ENCODE measurements at regions not wholly inside any gene's neighbourhood (a gene's known extent, or its start where the extent isn't known, plus 50 kb on each side); places are given as distances from the start of the nearest gene placed in this dataset.

- Mint-ChIP-seq H3K36me3 (ENCODE audit: low read depth) (no peaks in the 10 kb centered on the region), H3K4me1 (ENCODE audit: low read depth) (no peaks in the 10 kb centered on the region), H3K4me3 (no peak overlapping the region), H3K9me3 (no peaks in the 10 kb centered on the region), H3K27me3 (no peaks in the 10 kb centered on the region), H3K27ac (no peak overlapping the region)
- no peak for TF ChIP-seq CTCF (IDR thresholded peaks at IDR 0.05)
- no peak overlapping the region for H3K27ac ChIP-seq (ENCODE audit: low read depth in 1 of 2, low read length in 2 of 2)
- no peaks in the 10 kb centered on the region for H3K27me3 ChIP-seq (ENCODE audit: control insufficient read depth in 1 of 2, insufficient read depth in 2 of 2, low read length in 2 of 2)
- intact Hi-C loops (cut with DNase I, micrococcal nuclease): no loop called here
- DNase-seq (no peak), ATAC-seq (ENCODE audit: poor library complexity) (no peak)
- no peaks in the 10 kb centered on the region for H3K4me1 ChIP-seq (ENCODE audit: insufficient read depth, low read length)
- H3K9me3 ChIP-seq (ENCODE audit: control insufficient read depth in 1 of 2, insufficient read depth in 1 of 2, low read length in 2 of 2): no peaks in the 10 kb centered on the region
- ChIA-PET POLR2A (no interaction called here), CTCF (no interaction called here)
- H3K4me3 ChIP-seq (ENCODE audit: low read length): no peak overlapping the region
- H3K36me3 ChIP-seq (ENCODE audit: insufficient read depth, low read length): no peaks in the 10 kb centered on the region
Observed at GRCh38 chr18:11293794-11294193, 144.4 kb upstream of the PIEZO2 start.

- Mint-ChIP-seq H3K27ac (no peak overlapping the region), H3K9me3 (no peaks in the 10 kb centered on the region), H3K4me3 (no peak overlapping the region), H3K27me3 (no peaks in the 10 kb centered on the region), H3K4me1 (ENCODE audit: low read depth) (no peaks in the 10 kb centered on the region), H3K36me3 (ENCODE audit: low read depth) (no peaks in the 10 kb centered on the region)
- DNase-seq (no peak), ATAC-seq (ENCODE audit: poor library complexity) (no peak)
- no peaks in the 10 kb centered on the region for H3K36me3 ChIP-seq (ENCODE audit: insufficient read depth, low read length)
- no peaks in the 10 kb centered on the region for H3K27me3 ChIP-seq (ENCODE audit: control insufficient read depth in 1 of 2, insufficient read depth in 2 of 2, low read length in 2 of 2)
- CTCF ChIA-PET: no interaction called here
- H3K4me3 ChIP-seq (ENCODE audit: low read length): no peak overlapping the region
- no peak for TF ChIP-seq CTCF (IDR thresholded peaks at IDR 0.05)
- POLR2A ChIA-PET: no interaction called here
- H3K9me3 ChIP-seq (ENCODE audit: control insufficient read depth in 1 of 2, insufficient read depth in 1 of 2, low read length in 2 of 2): no peaks in the 10 kb centered on the region
- intact Hi-C loops (cut with DNase I, micrococcal nuclease): no loop called here
- no peaks in the 10 kb centered on the region for H3K4me1 ChIP-seq (ENCODE audit: insufficient read depth, low read length)
- H3K27ac ChIP-seq (ENCODE audit: low read depth in 1 of 2, low read length in 2 of 2): no peak overlapping the region
Observed at GRCh38 chr18:11290786-11291185, 141.4 kb upstream of the PIEZO2 start.

- no peak for ATAC-seq (ENCODE audit: poor library complexity)
- CTCF ChIA-PET: no interaction called here
Observed at GRCh38 chr18:11289248-11289647, 139.9 kb upstream of the PIEZO2 start.

More at GRCh38 chr18:11289248-11289647, 139.9 kb upstream of the PIEZO2 start:
- H3K36me3 ChIP-seq (ENCODE audit: insufficient read depth, low read length): no peaks in the 10 kb centered on the region
- H3K27me3 ChIP-seq (ENCODE audit: control insufficient read depth in 1 of 2, insufficient read depth in 2 of 2, low read length in 2 of 2): no peaks in the 10 kb centered on the region
- H3K27me3 Mint-ChIP-seq: no peaks in the 10 kb centered on the region
- H3K9me3 Mint-ChIP-seq: no peaks in the 10 kb centered on the region
- POLR2A ChIA-PET: no interaction called here
- no peak overlapping the region for H3K27ac ChIP-seq (ENCODE audit: low read depth in 1 of 2, low read length in 2 of 2)
- H3K4me3 ChIP-seq (ENCODE audit: low read length): no peak overlapping the region
- H3K9me3 ChIP-seq (ENCODE audit: control insufficient read depth in 1 of 2, insufficient read depth in 1 of 2, low read length in 2 of 2): no peaks in the 10 kb centered on the region
- no peak overlapping the region for H3K4me3 Mint-ChIP-seq
- H3K4me1 ChIP-seq (ENCODE audit: insufficient read depth, low read length): no peaks in the 10 kb centered on the region
- no peaks in the 10 kb centered on the region for H3K4me1 Mint-ChIP-seq (ENCODE audit: low read depth)
- no peak for TF ChIP-seq CTCF (IDR thresholded peaks at IDR 0.05)
- H3K36me3 Mint-ChIP-seq (ENCODE audit: low read depth): no peaks in the 10 kb centered on the region
- intact Hi-C loops (cut with DNase I, micrococcal nuclease): no loop called here
- no peak for DNase-seq
- no peak overlapping the region for H3K27ac Mint-ChIP-seq
